ENCODE measurements at regions not wholly inside any gene's neighbourhood (a gene's known extent, or its start where the extent isn't known, plus 50 kb on each side); places are given as distances from the start of the nearest gene placed in this dataset.

GRCh38 chr3:164477403-164477802 lies 600.9 kb downstream of the SI start:
- TF ChIP-seq SP2 (IDR thresholded peaks at IDR 0.05; ENCODE audit: extremely low read depth, low read depth, low read length, poor library complexity, severe bottlenecking): no peak
- TF ChIP-seq, protein P1, sequence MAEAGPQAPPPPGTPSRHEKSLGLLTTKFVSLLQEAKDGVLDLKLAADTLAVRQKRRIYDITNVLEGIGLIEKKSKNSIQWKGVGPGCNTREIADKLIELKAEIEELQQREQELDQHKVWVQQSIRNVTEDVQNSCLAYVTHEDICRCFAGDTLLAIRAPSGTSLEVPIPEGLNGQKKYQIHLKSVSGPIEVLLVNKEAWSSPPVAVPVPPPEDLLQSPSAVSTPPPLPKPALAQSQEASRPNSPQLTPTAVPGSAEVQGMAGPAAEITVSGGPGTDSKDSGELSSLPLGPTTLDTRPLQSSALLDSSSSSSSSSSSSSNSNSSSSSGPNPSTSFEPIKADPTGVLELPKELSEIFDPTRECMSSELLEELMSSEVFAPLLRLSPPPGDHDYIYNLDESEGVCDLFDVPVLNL (CRISPR knock-in tag; IDR thresholded peaks at IDR 0.05; ENCODE audit: low read depth): no peak
